Panc1 (cell line): ENCODE measurements at regions not wholly inside any gene's neighbourhood (a gene's known extent, or its start where the extent isn't known, plus 50 kb on each side); places are given as distances from the start of the nearest gene placed in this dataset.

ENCODE experiments used
- ATAC-seq: fragments of 200-7000 bp; cut with Tn5 transposase; 2 replicates; pipeline ENCODE4 v1.9.1; 2020; ENCODE audit warnings: mild to moderate bottlenecking, moderate library complexity
- BruUV-seq: library from RNA; stranded (reverse); fragments of 400-500 nt; replicated peaks from 2 replicates; lab custom pipeline; 2021; lab: Mats Ljungman, UMichigan
- CTCF ChIA-PET: fragments of 300-600 bp; sonication (Branson Sonifier 250); formaldehyde crosslinking; loops from one replicate; lab custom pipeline; 2022; ENCODE audit warnings: antibody characterized with exemption; lab: Charles Lee
- POLR2A ChIA-PET: fragments of 300-600 bp; sonication (Branson Sonifier 250); formaldehyde crosslinking; loops from one replicate; lab custom pipeline; 2022; ENCODE audit warnings: antibody characterized with exemption; lab: Charles Lee
- DNase-seq: peaks from one replicate; pipeline ENCODE4 v3.0.0-alpha.2; 2010; ENCODE audit warnings: low read depth, low spot score
- H3K27ac ChIP-seq: 2 replicates; pipeline ENCODE4 v1.5.1; 2011; ENCODE audit warnings: mild to moderate bottlenecking, low read length, inconsistent platforms
- H3K27me3 ChIP-seq: fragments of 200-500 bp; sonication (Bioruptor generic); 2 replicates; pipeline ENCODE4 v1.6.0; 2014; ENCODE audit warnings: low read length, inconsistent platforms; ENCODE audit not compliant: control insufficient read depth, insufficient read depth
- H3K36me3 ChIP-seq: fragments of 200-500 bp; sonication (Bioruptor generic); 2 replicates; pipeline ENCODE4 v1.5.1; 2014; ENCODE audit warnings: inconsistent platforms, mild to moderate bottlenecking, low read length, moderate library complexity; ENCODE audit not compliant: control insufficient read depth, insufficient read depth
- H3K4me1 ChIP-seq: 2 replicates; pipeline ENCODE4 v1.5.1; 2011; ENCODE audit warnings: inconsistent platforms, mild to moderate bottlenecking, low read length, moderate library complexity; ENCODE audit not compliant: control insufficient read depth, insufficient read depth
- H3K4me3 ChIP-seq, 2 experiments: 2 replicates each; pipeline ENCODE4 v1.5.1; 2011 to 2012; ENCODE audit warnings: low read depth in 2 of 2, low read length in 2 of 2, mild to moderate bottlenecking in 2 of 2, inconsistent platforms in 1 of 2, moderate library complexity in 1 of 2
- H3K9me3 ChIP-seq: fragments of 200-500 bp; sonication (Bioruptor generic); 2 replicates; pipeline ENCODE4 v1.5.1; 2014; ENCODE audit warnings: low read depth, mild to moderate bottlenecking, inconsistent platforms, low read length, moderate library complexity; ENCODE audit not compliant: control insufficient read depth, insufficient read depth
- CTCF ChIP-seq: fragments of 450-650 bp; IDR thresholded peaks from 2 replicates; pipeline ENCODE4 v1.5.1; 2017; ENCODE audit warnings: mild to moderate bottlenecking
- POLR2AphosphoS5 ChIP-seq: IDR thresholded peaks from 2 replicates; pipeline ENCODE4 v1.6.1; 2012; ENCODE audit warnings: mild to moderate bottlenecking, low read depth, low read length, moderate library complexity
- REST ChIP-seq, 2 experiments: IDR thresholded peaks; 2 replicates each; pipeline ENCODE4 v1.6.1; 2011 to 2012; ENCODE audit warnings: low read depth in 2 of 2, control low read depth in 1 of 2, low read length in 1 of 2, mild to moderate bottlenecking in 1 of 2, moderate library complexity in 1 of 2; ENCODE audit not compliant: insufficient read depth in 1 of 2
- SIN3A ChIP-seq: IDR thresholded peaks from 2 replicates; pipeline ENCODE4 v1.6.1; 2012; ENCODE audit warnings: low read depth, mild to moderate bottlenecking, low read length, moderate library complexity, borderline replicate concordance; ENCODE audit not compliant: insufficient read depth
- TCF7L2 ChIP-seq: IDR thresholded peaks from 2 replicates; pipeline ENCODE4 v1.6.1; 2011; ENCODE audit warnings: mild to moderate bottlenecking, low read depth, low read length, inconsistent platforms
- in situ Hi-C: cut with HindIII; loops from 2 replicates; pipeline ENCODE4 v1.10.0; 2016; ENCODE audit warnings: low sequenced_read_pairs, low pct_unique_long_range_greater_than_20kb
- intact Hi-C: fragments of 100-400 bp; cut with micrococcal nuclease; formaldehyde crosslinking; loops from one replicate; pipeline ENCODE4 v1.10.0; 2022; ENCODE audit not compliant: unreplicated experiment

GRCh38 chr2:16244153-16244965 lies 304.0 kb downstream of the MYCN start:
- H3K27me3 ChIP-seq, result no peaks in the 10 kb centered on the region; the same call in 1 of the 2 replicates
- no peaks in the 10 kb centered on the region for H3K4me1 ChIP-seq
- H3K27ac ChIP-seq, result no peak overlapping the region
- POLR2A ChIA-PET, result no interaction called here
- no peaks in the 10 kb centered on the region for H3K36me3 ChIP-seq
- in situ Hi-C loops, result no loop called here
- ATAC-seq (no peak), DNase-seq (no peak)
- BruUV-seq, result no TSS peak
- no peaks in the 10 kb centered on the region for H3K9me3 ChIP-seq
- TF ChIP-seq CTCF (no peak), POLR2AphosphoS5 (no peak), SIN3A (no peak), TCF7L2 (no peak), REST (IDR thresholded peaks at IDR 0.05; ENCODE audit: insufficient read depth in 1 of 2, low read depth in 2 of 2, low read length in 1 of 2) (no peak)
- intact Hi-C loops, result no loop called here
- CTCF ChIA-PET, result no interaction called here
- H3K4me3 ChIP-seq, result no peak overlapping the region

- no peak overlapping the region for H3K4me3 ChIP-seq
- TF ChIP-seq REST (IDR thresholded peaks at IDR 0.05; ENCODE audit: insufficient read depth in 1 of 2, low read depth in 2 of 2, low read length in 1 of 2), result no peak
- TF ChIP-seq POLR2AphosphoS5, result no peak
- no peak for TF ChIP-seq SIN3A
- TF ChIP-seq TCF7L2, result no peak
- no peak for TF ChIP-seq CTCF
- DNase-seq (no peak), ATAC-seq (no peak)
- no peaks in the 10 kb centered on the region; the same call in 1 of the 2 replicates for H3K27me3 ChIP-seq
- H3K4me1 ChIP-seq, result no peaks in the 10 kb centered on the region
- no TSS peak for BruUV-seq
- H3K36me3 ChIP-seq, result no peaks in the 10 kb centered on the region
- intact Hi-C loops (no loop called here), in situ Hi-C loops (no loop called here)
- CTCF ChIA-PET, result no interaction called here
- no peaks in the 10 kb centered on the region for H3K9me3 ChIP-seq
- no peak overlapping the region for H3K27ac ChIP-seq
- POLR2A ChIA-PET, result no interaction called here
Measured at GRCh38 chr2:16243411-16243996, 303.2 kb downstream of the MYCN start.
